T47D (cell line): ENCODE measurements at regions not wholly inside any gene's neighbourhood (a gene's known extent, or its start where the extent isn't known, plus 50 kb on each side); places are given as distances from the start of the nearest gene placed in this dataset.
"Not testable (repeated sequence)": the region's sequence is repeated elsewhere in the genome, so short reads cannot be mapped to it uniquely, and the experiment has no call there.

Source experiments
- DNase-seq, 2 experiments: peaks; one replicate each; pipeline versions ENCODE4 v3.0.0 to v3.0.0-alpha.2; 2011 to 2012; ENCODE audit warnings: low read depth in 1 of 2, low spot score in 1 of 2
- in situ Hi-C: cut with HindIII; loops from 2 replicates; pipeline ENCODE4 v1.10.0; 2016; ENCODE audit warnings: low sequenced_read_pairs, low pct_unique_long_range_greater_than_20kb

- DNase-seq, in situ Hi-C loops: not testable (repeated sequence)
These were observed 53.6 kb downstream of the SRGAP2 start for GRCh38 chr1:206256935-206257334.

DNA sequence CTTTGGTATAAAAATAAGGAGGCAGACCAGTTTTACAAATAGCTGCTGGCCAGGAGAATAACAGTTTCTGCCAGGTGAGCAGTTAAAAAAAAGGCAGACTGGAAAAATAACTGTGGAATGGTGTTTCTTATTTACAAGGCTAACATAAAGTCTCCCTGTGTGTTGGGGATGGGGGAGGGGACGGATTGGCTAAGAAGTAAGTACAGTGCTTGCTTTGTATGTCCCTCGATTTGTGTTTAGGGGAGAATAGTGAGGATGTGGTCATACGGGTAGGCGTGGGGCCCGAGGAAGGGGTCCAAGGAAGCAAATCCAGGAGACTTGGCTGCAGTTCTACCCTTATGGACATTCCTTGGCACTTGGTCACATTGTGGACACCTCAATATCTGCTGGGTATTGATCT is 58.1 kb downstream of the SRGAP2 start:
- DNase-seq, in situ Hi-C loops: not testable (repeated sequence)

- in situ Hi-C loops, DNase-seq: not testable (repeated sequence)
These were observed 59.1 kb downstream of the SRGAP2 start for GRCh38 chr1:206262424-206262823.

GRCh38 chr1:206264916-206265315 is 61.6 kb downstream of the SRGAP2 start:
- in situ Hi-C loops, DNase-seq: not testable (repeated sequence)

DNA sequence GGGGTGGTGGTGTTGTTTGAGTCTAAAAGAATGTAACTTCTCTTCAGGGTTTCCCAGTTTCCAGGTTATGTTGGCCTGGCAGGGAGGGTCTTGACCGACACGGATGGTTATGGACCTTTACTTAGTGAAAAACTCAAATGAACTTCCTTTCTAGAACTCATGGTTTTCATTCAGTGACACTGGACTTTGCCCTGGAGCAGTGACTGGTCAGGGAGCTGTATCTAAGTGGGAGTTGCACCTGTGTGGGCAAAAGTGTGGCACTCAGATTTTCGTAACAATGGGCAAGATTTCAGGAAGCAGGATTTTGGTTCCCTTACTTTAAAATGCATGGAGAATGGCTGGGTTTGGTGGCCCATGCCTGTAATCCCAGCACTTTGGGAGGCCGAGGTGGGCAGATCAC is 67.8 kb downstream of the SRGAP2 start:
- DNase-seq, in situ Hi-C loops: not testable (repeated sequence)

DNA sequence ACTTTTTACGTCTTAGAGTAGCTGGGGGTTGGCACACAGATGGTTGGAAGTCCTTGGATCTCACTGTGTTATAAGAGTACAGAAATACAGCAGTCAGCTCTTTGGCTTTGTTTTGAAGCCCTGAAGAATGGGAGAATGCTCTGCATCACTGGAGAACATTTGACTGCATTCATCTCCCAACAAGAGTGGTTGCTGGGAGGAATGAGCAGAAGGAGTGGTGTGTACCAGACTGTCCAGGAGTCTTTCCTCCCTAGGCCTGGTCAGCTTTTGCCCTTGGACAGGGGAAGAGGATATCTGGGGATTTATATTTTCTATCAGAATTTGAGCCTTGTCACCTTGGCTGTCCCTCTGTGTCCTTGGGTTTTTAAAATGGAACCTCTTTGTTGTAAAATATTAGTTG is 69.8 kb downstream of the SRGAP2 start:
- in situ Hi-C loops, DNase-seq: not testable (repeated sequence)

- DNase-seq, in situ Hi-C loops: not testable (repeated sequence)
These were observed 72.8 kb downstream of the SRGAP2 start for GRCh38 chr1:206276143-206276542.

- in situ Hi-C loops: not testable (repeated sequence)
These were observed 75.3 kb downstream of the SRGAP2 start for GRCh38 chr1:206278683-206279082.

GRCh38 chr1:206280683-206281082 is 77.3 kb downstream of the SRGAP2 start:
- in situ Hi-C loops, DNase-seq: not testable (repeated sequence)

More at GRCh38 chr1:206278683-206279082, 75.3 kb downstream of the SRGAP2 start:
- peak in 1 of 2 experiments; percentile 24 for DNase-seq

GRCh38 chr1:206281912-206282654 is 78.7 kb downstream of the SRGAP2 start:
- DNase-seq, in situ Hi-C loops: not testable (repeated sequence)

GRCh38 chr1:206285024-206285960 is 82.0 kb downstream of the SRGAP2 start:
- not testable (repeated sequence) for DNase-seq

GRCh38 chr1:206287759-206288158 is 84.4 kb downstream of the SRGAP2 start:
- DNase-seq, in situ Hi-C loops: not testable (repeated sequence)

More at GRCh38 chr1:206285024-206285960, 82.0 kb downstream of the SRGAP2 start:
- in situ Hi-C loops: not testable (repeated sequence)

DNA sequence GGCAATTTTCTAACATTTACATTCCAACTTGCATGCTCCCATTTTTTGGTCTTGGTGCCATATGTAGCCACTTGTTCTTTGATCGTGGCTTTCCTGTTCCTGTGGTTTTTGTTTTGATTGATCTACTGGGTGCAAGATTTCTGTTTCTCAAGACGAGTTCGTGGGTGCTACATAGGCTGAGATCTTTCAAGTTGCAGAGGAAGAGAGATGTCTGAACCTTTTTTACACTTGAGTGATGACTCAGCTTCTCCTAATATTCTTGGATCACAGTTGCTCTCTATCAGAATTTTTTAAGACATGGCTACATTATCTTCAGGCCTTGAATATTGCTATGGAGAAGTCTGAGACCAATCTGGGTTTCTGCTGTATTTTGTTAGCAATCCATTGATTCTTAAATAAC is 85.1 kb downstream of the SRGAP2 start:
- in situ Hi-C loops, DNase-seq: not testable (repeated sequence)

DNA sequence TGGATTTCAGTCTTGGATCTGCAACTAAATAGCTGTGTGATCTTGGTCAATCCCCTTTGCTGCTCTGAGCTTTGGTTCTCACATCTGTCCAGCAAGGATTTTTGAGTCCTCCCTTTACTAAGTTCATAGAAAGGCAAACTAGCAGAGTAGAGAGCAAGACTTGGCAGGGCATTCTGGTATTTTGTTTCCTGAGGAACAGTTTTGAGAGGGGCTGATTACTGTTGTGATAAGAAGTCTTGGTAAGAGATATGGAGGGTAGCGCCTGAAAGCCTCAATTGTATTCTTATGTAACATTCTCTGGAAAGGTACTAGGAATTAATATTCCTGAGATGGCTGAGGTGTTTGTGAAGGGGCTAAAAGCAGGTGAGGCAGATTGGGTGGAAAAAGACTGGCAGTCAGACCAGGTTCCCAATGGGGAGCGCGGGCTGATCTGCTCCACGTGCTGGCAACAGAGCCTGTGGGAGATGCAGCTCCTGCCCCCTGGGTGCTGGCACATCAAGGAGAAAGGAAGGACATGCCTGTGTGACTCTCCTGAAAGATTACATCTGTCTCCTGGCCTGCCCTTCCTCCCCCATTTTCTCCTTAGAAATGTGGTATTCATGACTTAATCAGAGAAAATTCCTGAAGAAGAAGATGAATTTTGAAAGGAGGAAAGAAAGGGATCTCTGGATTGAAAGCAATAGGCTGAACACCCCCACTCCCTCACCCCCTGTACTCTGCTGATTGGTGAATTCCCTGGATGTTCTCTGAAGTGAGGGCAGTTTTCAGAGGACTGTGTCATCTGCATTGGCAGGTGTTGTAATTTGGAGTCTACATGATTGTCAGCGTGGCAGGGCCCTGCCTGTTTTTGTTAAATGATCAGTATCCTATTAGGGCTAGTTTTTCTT is 94.0 kb downstream of the SRGAP2 start:
- in situ Hi-C loops, DNase-seq: not testable (repeated sequence)

GRCh38 chr1:206298032-206298392 is 94.7 kb downstream of the SRGAP2 start:
- in situ Hi-C loops, DNase-seq: not testable (repeated sequence)

GRCh38 chr1:206299181-206299791 is 95.9 kb downstream of the SRGAP2 start:
- in situ Hi-C loops, DNase-seq: not testable (repeated sequence)

DNA sequence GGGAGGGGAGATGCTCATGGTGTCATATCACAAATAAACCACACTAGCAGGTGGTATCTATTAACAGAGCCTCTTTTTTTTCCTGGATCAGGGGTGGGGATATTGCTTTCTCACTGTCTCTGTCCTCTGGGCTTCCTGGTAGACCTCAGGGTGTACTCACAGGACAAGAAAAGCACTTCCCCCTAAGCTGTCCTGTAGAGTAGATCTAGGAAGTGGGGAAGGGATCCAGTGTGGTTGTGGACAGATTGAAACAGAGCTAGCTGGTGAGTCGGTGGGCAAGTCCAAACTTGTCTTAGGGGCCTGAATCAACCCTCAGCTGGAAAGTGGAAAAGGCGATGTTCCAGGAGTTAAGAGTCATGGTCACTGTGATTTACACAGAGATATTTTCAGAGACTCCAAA is 96.6 kb downstream of the SRGAP2 start:
- in situ Hi-C loops, DNase-seq: not testable (repeated sequence)
